Progenitor cell of endocrine pancreas (in vitro differentiated cells): ENCODE measurements at regions not wholly inside any gene's neighbourhood (a gene's known extent, or its start where the extent isn't known, plus 50 kb on each side); places are given as distances from the start of the nearest gene placed in this dataset.

Experiments used
- DNase-seq: peaks from one replicate; pipeline ENCODE4 v3.0.0; 2021; ENCODE audit warnings: low spot score; ENCODE audit not compliant: unreplicated experiment
- H3K27ac Mint-ChIP-seq: 2 replicates; pipeline ENCODE4 v1.8.0; 2021; ENCODE audit warnings: mild to moderate bottlenecking, moderate library complexity, mixed read lengths
- H3K27me3 Mint-ChIP-seq: 2 replicates; pipeline ENCODE4 v1.8.0; 2021; ENCODE audit warnings: mixed read lengths
- H3K36me3 Mint-ChIP-seq: 2 replicates; pipeline ENCODE4 v1.8.0; 2022; ENCODE audit warnings: mixed read lengths; ENCODE audit not compliant: insufficient read depth
- H3K4me1 Mint-ChIP-seq: 2 replicates; pipeline ENCODE4 v1.8.0; 2021; ENCODE audit warnings: low read depth, mixed read lengths
- H3K4me3 Mint-ChIP-seq: 2 replicates; pipeline ENCODE4 v1.8.0; 2021; ENCODE audit warnings: low read depth, mild to moderate bottlenecking, moderate library complexity, mixed read lengths
- H3K9me3 Mint-ChIP-seq: 2 replicates; pipeline ENCODE4 v1.8.0; 2021; ENCODE audit warnings: low read depth, mixed read lengths
- CTCF ChIP-seq: fragments of 200-600 bp; sonication (generic); IDR thresholded peaks from one replicate; pipeline ENCODE4 v1.5.0; 2021; ENCODE audit warnings: antibody characterized with exemption, mild to moderate bottlenecking; ENCODE audit not compliant: unreplicated experiment

- H3K4me3 Mint-ChIP-seq: no peak overlapping the region
- TF ChIP-seq CTCF: no peak
- H3K27me3 Mint-ChIP-seq: no peaks in the 10 kb centered on the region
- H3K36me3 Mint-ChIP-seq: no peaks in the 10 kb centered on the region
- no peak for DNase-seq
- no peaks in the 10 kb centered on the region for H3K9me3 Mint-ChIP-seq
- H3K4me1 Mint-ChIP-seq: peaks cover 2% of the 10 kb centered on the region
- H3K27ac Mint-ChIP-seq: no peak overlapping the region
Observed at GRCh38 chr1:69163241-69163640, 404.5 kb upstream of the LRRC7 start.

- no peaks in the 10 kb centered on the region for H3K27me3 Mint-ChIP-seq
- H3K4me1 Mint-ChIP-seq: peaks cover 2% of the 10 kb centered on the region
- H3K9me3 Mint-ChIP-seq: no peaks in the 10 kb centered on the region
- TF ChIP-seq CTCF: no peak
- H3K4me3 Mint-ChIP-seq: no peak overlapping the region
- H3K36me3 Mint-ChIP-seq: no peaks in the 10 kb centered on the region
- no peak overlapping the region for H3K27ac Mint-ChIP-seq
- no peak for DNase-seq
Observed at GRCh38 chr1:69163779-69164178, 403.9 kb upstream of the LRRC7 start.

GRCh38 chr1:69167876-69168275 lies 399.8 kb upstream of the LRRC7 start:
- Mint-ChIP-seq H3K4me3 (no peak overlapping the region), H3K27ac (no peak overlapping the region), H3K4me1 (peaks cover 2% of the 10 kb centered on the region), H3K9me3 (peaks cover 6% of the 10 kb centered on the region), H3K36me3 (peaks cover 3% of the 10 kb centered on the region), H3K27me3 (no peaks in the 10 kb centered on the region)
- DNase-seq: no peak
- TF ChIP-seq CTCF: no peak

GRCh38 chr1:69171248-69171647 lies 396.5 kb upstream of the LRRC7 start:
- H3K36me3 Mint-ChIP-seq: peaks cover 3% of the 10 kb centered on the region
- DNase-seq: no peak
- H3K27ac Mint-ChIP-seq: no peak overlapping the region
- H3K9me3 Mint-ChIP-seq: peaks cover 6% of the 10 kb centered on the region
- peaks cover 2% of the 10 kb centered on the region for H3K4me1 Mint-ChIP-seq
- TF ChIP-seq CTCF: no peak
- H3K4me3 Mint-ChIP-seq: no peak overlapping the region
- no peaks in the 10 kb centered on the region for H3K27me3 Mint-ChIP-seq

GRCh38 chr1:69172003-69173000 lies 395.4 kb upstream of the LRRC7 start:
- DNase-seq: no peak
- TF ChIP-seq CTCF: no peak
- Mint-ChIP-seq H3K9me3 (peaks cover 6% of the 10 kb centered on the region), H3K27ac (no peak overlapping the region), H3K4me1 (peaks cover under 1% of the 10 kb centered on the region), H3K27me3 (no peaks in the 10 kb centered on the region), H3K4me3 (no peak overlapping the region), H3K36me3 (peaks cover 3% of the 10 kb centered on the region)
